Endothelial cell of umbilical vein (primary cell): ENCODE measurements at regions not wholly inside any gene's neighbourhood (a gene's known extent, or its start where the extent isn't known, plus 50 kb on each side); places are given as distances from the start of the nearest gene placed in this dataset.

Experiments used
- BruUV-seq: library from RNA; stranded (reverse); fragments of 400-500 nt; replicated peaks from 2 replicates; lab custom pipeline; 2021; lab: Mats Ljungman, UMichigan
- CTCF ChIA-PET: fragments of 300-600, 350-600 bp; sonication (Branson Sonifier 250); formaldehyde crosslinking; loops from one replicate; lab custom pipeline; 2021; ENCODE audit warnings: antibody characterized with exemption, inconsistent platforms; lab: Charles Lee
- POLR2A ChIA-PET: fragments of 300-600, 350-600 bp; sonication (Branson Sonifier 250); formaldehyde crosslinking; loops from one replicate; lab custom pipeline; 2021; ENCODE audit warnings: antibody characterized with exemption, inconsistent platforms; lab: Charles Lee
- DNase-seq: peaks from one replicate; pipeline ENCODE4 v3.0.0-alpha.2; 2011; ENCODE audit warnings: low read depth, low spot score
- FAIRE-seq: peaks from 2 replicates; lab custom pipeline; 2011; peaks lifted over from hg19 to GRCh38; lab: Jason Lieb, UNC
- H2AFZ ChIP-seq: 2 replicates; pipeline ENCODE4 v1.6.0; 2012; ENCODE audit warnings: low read depth, low read length, control low read depth, inconsistent platforms
- H3K27ac ChIP-seq: 2 replicates; pipeline ENCODE4 v1.5.1; 2011; ENCODE audit warnings: low read depth, mild to moderate bottlenecking, control low read depth, low read length, moderate library complexity; ENCODE audit not compliant: insufficient read depth
- H3K27me3 ChIP-seq, 2 experiments: 2 replicates each; pipeline versions ENCODE4 v1.6.0 to v1.6.1; 2011; ENCODE audit warnings: low read length in 2 of 2, mixed read lengths in 1 of 2; ENCODE audit not compliant: control insufficient read depth in 2 of 2, insufficient read depth in 2 of 2
- H3K36me3 ChIP-seq, 2 experiments: 2 replicates in 1 of 2; 3 replicates in 1 of 2; pipeline ENCODE4 v1.5.1; 2011; ENCODE audit warnings: low read length in 2 of 2, mild to moderate bottlenecking in 1 of 2, moderate library complexity in 1 of 2; ENCODE audit not compliant: control insufficient read depth in 2 of 2, insufficient read depth in 2 of 2; ENCODE audit errors: extremely low read depth in 1 of 2
- H3K4me1 ChIP-seq: 3 replicates; pipeline ENCODE4 v1.5.1; 2011; ENCODE audit warnings: mild to moderate bottlenecking, low read length; ENCODE audit not compliant: control insufficient read depth, insufficient read depth; ENCODE audit errors: extremely low read depth
- H3K4me2 ChIP-seq: 2 replicates; pipeline ENCODE4 v1.6.1; 2011; ENCODE audit warnings: low read length, control low read depth, mixed read lengths; ENCODE audit not compliant: insufficient read depth
- H3K4me3 ChIP-seq, 3 experiments: fragments of 200-600 bp in 1 of 3; sonication (generic), shearing (Covaris generic) in 1 of 3; replicated peaks in 1 of 3; 2 replicates each; pipeline ENCODE4 v1.5.1; 2011 to 2016; ENCODE audit warnings: control low read depth in 3 of 3, low read length in 3 of 3, mild to moderate bottlenecking in 2 of 3, inconsistent platforms in 1 of 3, low read depth in 1 of 3, moderate library complexity in 1 of 3; ENCODE audit not compliant: insufficient read depth in 1 of 3
- H3K79me2 ChIP-seq: 2 replicates; pipeline ENCODE4 v1.6.0; 2012; ENCODE audit warnings: low read length, inconsistent platforms; ENCODE audit not compliant: control insufficient read depth, insufficient read depth
- H3K9ac ChIP-seq: replicated peaks from 2 replicates; pipeline ENCODE3; 2011; ENCODE audit warnings: low read length, control low read depth; ENCODE audit not compliant: insufficient read depth; ENCODE audit errors: extremely low read depth
- H3K9me1 ChIP-seq: replicated peaks from 3 replicates; pipeline ENCODE4 v1.6.0; 2011; ENCODE audit warnings: mild to moderate bottlenecking, low read length; ENCODE audit not compliant: control insufficient read depth, insufficient read depth; ENCODE audit errors: extremely low read depth
- H3K9me3 ChIP-seq: replicated peaks from 2 replicates; pipeline ENCODE4 v1.5.1; 2012; ENCODE audit warnings: low read length, inconsistent platforms; ENCODE audit not compliant: control insufficient read depth, insufficient read depth
- H4K20me1 ChIP-seq: replicated peaks from 2 replicates; pipeline ENCODE3; 2011; ENCODE audit warnings: mild to moderate bottlenecking, low read length; ENCODE audit not compliant: control insufficient read depth, insufficient read depth; ENCODE audit errors: extremely low read depth
- CTCF ChIP-seq, 2 donors: IDR thresholded peaks; 1 replicate in 1 of 2; 2 replicates in 1 of 2; pipeline ENCODE4 v1.5.1; 2011; ENCODE audit warnings: low read length in 2 of 2, mild to moderate bottlenecking in 2 of 2, moderate library complexity in 2 of 2, control low read depth in 1 of 2, inconsistent platforms in 1 of 2, low read depth in 1 of 2; ENCODE audit not compliant: insufficient read depth in 1 of 2; ENCODE audit errors: extremely low read depth in 1 of 2
- EZH2 ChIP-seq: IDR thresholded peaks from 2 replicates; pipeline ENCODE4 v1.6.1; 2012; ENCODE audit warnings: borderline replicate concordance, low read depth, mild to moderate bottlenecking, moderate library complexity, low read length, inconsistent platforms; ENCODE audit not compliant: severe bottlenecking
- FOS ChIP-seq: IDR thresholded peaks from 2 replicates; pipeline ENCODE4 v1.6.1; 2011; ENCODE audit warnings: mild to moderate bottlenecking, low read length, moderate library complexity, borderline replicate concordance; ENCODE audit not compliant: insufficient read depth
- GATA2 ChIP-seq: IDR thresholded peaks from 2 replicates; pipeline ENCODE4 v1.7.0; 2011; ENCODE audit warnings: low read depth, mild to moderate bottlenecking, moderate library complexity, mixed read lengths, low read length; ENCODE audit not compliant: insufficient read length, insufficient read depth
- JUN ChIP-seq: IDR thresholded peaks from 2 replicates; pipeline ENCODE4 v1.6.1; 2011; ENCODE audit warnings: borderline replicate concordance, low read depth; ENCODE audit not compliant: insufficient read length, insufficient read depth
- MYC ChIP-seq: IDR thresholded peaks from one replicate; pipeline ENCODE4 v1.6.1; 2011; ENCODE audit warnings: mild to moderate bottlenecking, low read depth, low read length
- POLR2A ChIP-seq: IDR thresholded peaks from 2 replicates; pipeline ENCODE4 v1.6.1; 2012; ENCODE audit warnings: low read depth, mild to moderate bottlenecking, control low read depth, low read length
- POLR2AphosphoS5 ChIP-seq: IDR thresholded peaks from 2 replicates; pipeline ENCODE4 v1.6.1; 2012; ENCODE audit warnings: low read depth, mild to moderate bottlenecking, control low read depth, low read length, moderate library complexity; ENCODE audit not compliant: insufficient read depth
- dilution Hi-C: fragments of 300-500 bp; cut with MboI; formaldehyde crosslinking; loops from one replicate; pipeline ENCODE4 v1.15.0; 2019; ENCODE audit warnings: low sequenced_read_pairs; ENCODE audit not compliant: extremely low pct_ligation_motif_present
- intact Hi-C: fragments of 100-400 bp; cut with micrococcal nuclease; formaldehyde crosslinking; loops from one replicate; pipeline ENCODE4 v1.10.0; 2022
- TF ChIP-seq, protein P1 (sequence below): IDR thresholded peaks from 2 replicates; pipeline ENCODE4 v1.6.1; 2011; ENCODE audit not compliant: insufficient read depth, insufficient read length

DNA sequence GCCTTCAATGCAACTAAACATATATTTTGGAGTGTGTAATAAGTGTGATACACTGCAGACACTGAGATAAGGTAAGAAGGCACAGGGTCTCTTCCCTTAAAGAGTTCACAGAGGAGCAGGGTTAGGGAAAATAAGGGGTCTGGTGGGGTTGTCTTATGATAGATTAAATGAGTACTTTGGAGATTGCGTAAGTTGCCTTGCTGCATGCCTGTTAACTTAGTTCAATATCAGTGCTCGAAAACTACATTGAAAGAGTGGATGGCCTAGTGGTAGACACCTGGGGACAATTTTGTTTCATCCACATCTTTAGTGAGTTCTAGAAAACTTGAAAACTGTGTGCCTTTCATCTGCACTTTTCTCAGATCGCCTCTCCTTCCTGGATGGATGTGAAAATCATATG lies 123.2 kb upstream of the BTBD3 start:
- intact Hi-C loops (no loop called here), dilution Hi-C loops (no loop called here)
- FAIRE-seq (no peak), DNase-seq (no peak)
- Histone ChIP-seq H3K9me1 (no peaks in the 10 kb centered on the region), H3K9me3 (no peaks in the 10 kb centered on the region), H3K36me3 (no peaks in the 10 kb centered on the region), H3K27ac (no peak overlapping the region), H2AFZ (no peak overlapping the region), H3K79me2 (no peaks in the 10 kb centered on the region), H3K4me3 (no peak overlapping the region), H3K4me2 (no peak overlapping the region), H4K20me1 (no peaks in the 10 kb centered on the region), H3K9ac (no peak overlapping the region), H3K27me3 (no peaks in the 10 kb centered on the region), H3K4me1 (no peaks in the 10 kb centered on the region)
- ChIA-PET POLR2A (no interaction called here), CTCF (no interaction called here)
- TF ChIP-seq POLR2AphosphoS5 = no peak
- no peak for TF ChIP-seq EZH2
- no peak for TF ChIP-seq CTCF (IDR thresholded peaks at IDR 0.05; ENCODE audit: extremely low read depth in 1 of 2, insufficient read depth in 1 of 2, low read depth in 1 of 2, low read length in 2 of 2)
- no peak for TF ChIP-seq MYC
- no peak for TF ChIP-seq GATA2
- no TSS peak for BruUV-seq

- Histone ChIP-seq H3K9ac (no peak overlapping the region), H2AFZ (no peak overlapping the region), H3K27me3 (no peaks in the 10 kb centered on the region), H3K4me3 (no peak overlapping the region), H3K79me2 (no peaks in the 10 kb centered on the region), H3K4me2 (no peak overlapping the region), H3K9me1 (no peaks in the 10 kb centered on the region), H3K27ac (no peak overlapping the region), H3K36me3 (no peaks in the 10 kb centered on the region), H3K4me1 (no peaks in the 10 kb centered on the region), H3K9me3 (no peaks in the 10 kb centered on the region), H4K20me1 (no peaks in the 10 kb centered on the region)
- CTCF ChIA-PET = no interaction called here
- intact Hi-C loops (no loop called here), dilution Hi-C loops (no loop called here)
- POLR2A ChIA-PET = no interaction called here
- no peak for TF ChIP-seq POLR2AphosphoS5
- no peak for TF ChIP-seq CTCF (IDR thresholded peaks at IDR 0.05; ENCODE audit: extremely low read depth in 1 of 2, insufficient read depth in 1 of 2, low read depth in 1 of 2, low read length in 2 of 2)
- no peak for TF ChIP-seq GATA2
- TF ChIP-seq MYC = no peak
- TF ChIP-seq POLR2A = no peak
- TF ChIP-seq, protein P1, sequence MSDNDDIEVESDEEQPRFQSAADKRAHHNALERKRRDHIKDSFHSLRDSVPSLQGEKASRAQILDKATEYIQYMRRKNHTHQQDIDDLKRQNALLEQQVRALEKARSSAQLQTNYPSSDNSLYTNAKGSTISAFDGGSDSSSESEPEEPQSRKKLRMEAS = no peak
- no peak for TF ChIP-seq EZH2
- TF ChIP-seq FOS = no peak
- TF ChIP-seq JUN = no peak
- DNase-seq (no peak), FAIRE-seq (no peak)
- no TSS peak for BruUV-seq
These were observed 122.5 kb upstream of the BTBD3 start for GRCh38 chr20:11795071-11795615.
